ENCODE measurements at regions not wholly inside any gene's neighbourhood (a gene's known extent, or its start where the extent isn't known, plus 50 kb on each side); places are given as distances from the start of the nearest gene placed in this dataset.

- TF ChIP-seq GABPA (IDR thresholded peaks at IDR 0.05; ENCODE audit: low read depth) (no peak), CTCF (IDR thresholded peaks at IDR 0.05; ENCODE audit: insufficient read depth, low read length) (no peak)
These were observed 153.5 kb downstream of the ARL4C start for GRCh38 chr2:234343372-234343771.
